ENCODE measurements at regions not wholly inside any gene's neighbourhood (a gene's known extent, or its start where the extent isn't known, plus 50 kb on each side); places are given as distances from the start of the nearest gene placed in this dataset.
A peak's percentile ranks its signal among the peaks of the same experiment; 100 is the strongest.

GRCh38 chr2:152863826-152864225 is 145.4 kb downstream of the ARL6IP6 start:
- Histone ChIP-seq H3K27me3 (replicated peaks) (no peaks in the 10 kb centered on the region), H3K36me3 (replicated peaks) (no peaks in the 10 kb centered on the region), H3K4me3 (ENCODE audit: low read depth, low read length) (no peak overlapping the region), H3K27ac (no peak overlapping the region)
- in situ Hi-C loops (cut with HindIII; ENCODE audit: low pct_ligation_motif_present, low sequenced_read_pairs), result no loop called here
- no peak for TF ChIP-seq CTCF (IDR thresholded peaks at IDR 0.05; ENCODE audit: low read depth, low read length, missing control alignments)
- no peak for DNase-seq

GRCh38 chr2:152861349-152861942 is 143.0 kb downstream of the ARL6IP6 start:
- no peak overlapping the region for H3K27ac ChIP-seq
- in situ Hi-C loops (cut with HindIII; ENCODE audit: low pct_ligation_motif_present, low sequenced_read_pairs), result no loop called here
- peak; percentile 31 for DNase-seq
- TF ChIP-seq CTCF (IDR thresholded peaks at IDR 0.05; ENCODE audit: low read depth, low read length, missing control alignments), result peak; percentile 76
- no peaks in the 10 kb centered on the region for H3K36me3 ChIP-seq (replicated peaks)
- H3K4me3 ChIP-seq (ENCODE audit: low read depth, low read length), result no peak overlapping the region
- H3K27me3 ChIP-seq (replicated peaks), result no peaks in the 10 kb centered on the region

GRCh38 chr2:152858594-152859265 is 140.3 kb downstream of the ARL6IP6 start:
- in situ Hi-C loops (cut with HindIII; ENCODE audit: low pct_ligation_motif_present, low sequenced_read_pairs), result no loop called here
- Histone ChIP-seq H3K36me3 (replicated peaks) (no peaks in the 10 kb centered on the region), H3K27ac (no peak overlapping the region), H3K27me3 (replicated peaks) (no peaks in the 10 kb centered on the region), H3K4me3 (ENCODE audit: low read depth, low read length) (no peak overlapping the region)
- TF ChIP-seq CTCF (IDR thresholded peaks at IDR 0.05; ENCODE audit: low read depth, low read length, missing control alignments), result no peak
- no peak for DNase-seq

- in situ Hi-C loops (cut with HindIII; ENCODE audit: low pct_ligation_motif_present, low sequenced_read_pairs), result no loop called here
- no peak for TF ChIP-seq CTCF (IDR thresholded peaks at IDR 0.05; ENCODE audit: low read depth, low read length, missing control alignments)
- peak; percentile 4 for DNase-seq
- no peak overlapping the region for H3K4me3 ChIP-seq (ENCODE audit: low read depth, low read length)
- H3K27me3 ChIP-seq (replicated peaks), result no peaks in the 10 kb centered on the region
- no peak overlapping the region for H3K27ac ChIP-seq
- H3K36me3 ChIP-seq (replicated peaks), result no peaks in the 10 kb centered on the region
These were observed 128.5 kb downstream of the ARL6IP6 start for GRCh38 chr2:152846697-152847470.

GRCh38 chr2:152835674-152836073 is 117.3 kb downstream of the ARL6IP6 start:
- no peak overlapping the region for H3K4me3 ChIP-seq (ENCODE audit: low read depth, low read length)
- no peaks in the 10 kb centered on the region for H3K36me3 ChIP-seq (replicated peaks)
- TF ChIP-seq CTCF (IDR thresholded peaks at IDR 0.05; ENCODE audit: low read depth, low read length, missing control alignments), result no peak

More at GRCh38 chr2:152835674-152836073, 117.3 kb downstream of the ARL6IP6 start:
- no peaks in the 10 kb centered on the region for H3K27me3 ChIP-seq (replicated peaks)
- no peak for DNase-seq
- H3K27ac ChIP-seq, result no peak overlapping the region
- in situ Hi-C loops (cut with HindIII; ENCODE audit: low pct_ligation_motif_present, low sequenced_read_pairs), result no loop called here

All from brain microvascular endothelial cell (primary cell).